B cell (primary cell): ENCODE measurements at regions not wholly inside any gene's neighbourhood (a gene's known extent, or its start where the extent isn't known, plus 50 kb on each side); places are given as distances from the start of the nearest gene placed in this dataset.

Source experiments
- ATAC-seq: fragments of 200-7000 bp; cut with Tn5 transposase; one replicate; pipeline ENCODE4 v1.10.0; 2021; ENCODE audit warnings: low read depth, mild to moderate bottlenecking, moderate number of reproducible peaks, moderate library complexity
- CTCF ChIA-PET: fragments of 350-600 bp; sonication (Branson Sonifier 250); formaldehyde crosslinking; loops from one replicate; lab custom pipeline; 2021; ENCODE audit warnings: antibody characterized with exemption, inconsistent platforms; lab: Charles Lee
- POLR2A ChIA-PET: fragments of 350-600 bp; sonication (Branson Sonifier 250); formaldehyde crosslinking; loops from one replicate; lab custom pipeline; 2021; ENCODE audit warnings: antibody characterized with exemption; lab: Charles Lee
- DNase-seq: peaks from one replicate; pipeline ENCODE4 v3.0.0; 2013
- H2AFZ ChIP-seq: 2 replicates; pipeline ENCODE4 v1.6.1; 2012; ENCODE audit warnings: mild to moderate bottlenecking, low read depth, low read length; ENCODE audit not compliant: insufficient read depth, poor library complexity, severe bottlenecking
- H3K27ac ChIP-seq, 2 donors: 1 replicate in 1 of 2; 2 replicates in 1 of 2; pipeline ENCODE4 v1.5.1; 2012 to 2013; ENCODE audit warnings: low read length in 2 of 2, mild to moderate bottlenecking in 2 of 2, moderate library complexity in 1 of 2
- H3K27me3 ChIP-seq, 4 experiments: fragments of 200-600 bp in 1 of 4; sonication (generic) in 1 of 4; replicated peaks in 1 of 4; 1 replicate in 2 of 4; 2 replicates in 2 of 4; pipeline versions ENCODE4 v1.6.1 to v1.7.0; 2013 to 2016; ENCODE audit warnings: low read length in 3 of 4, mild to moderate bottlenecking in 2 of 4, mixed read lengths in 1 of 4, moderate library complexity in 1 of 4; ENCODE audit not compliant: insufficient read depth in 4 of 4, control insufficient read depth in 3 of 4; ENCODE audit errors: control extremely low read depth in 1 of 4
- H3K36me3 ChIP-seq, 2 experiments: replicated peaks in 1 of 2; 1 replicate in 1 of 2; 2 replicates in 1 of 2; pipeline versions ENCODE4 v1.6.1 to v1.7.1; 2013; ENCODE audit warnings: low read length in 1 of 2; ENCODE audit not compliant: insufficient read depth in 2 of 2, control insufficient read depth in 1 of 2; ENCODE audit errors: control extremely low read depth in 1 of 2, extremely low read depth in 1 of 2
- H3K4me1 ChIP-seq, 2 donors: fragments of 200-600 bp in 1 of 2; sonication (generic) in 1 of 2; 1 replicate in 1 of 2; 2 replicates in 1 of 2; pipeline versions ENCODE4 v1.5.1 to v1.6.1; 2013 to 2017; ENCODE audit warnings: low read length in 2 of 2; ENCODE audit not compliant: control insufficient read depth in 2 of 2, insufficient read depth in 2 of 2
- H3K4me2 ChIP-seq: replicated peaks from 2 replicates; pipeline ENCODE3; 2012; ENCODE audit warnings: mild to moderate bottlenecking, low read depth, low read length; ENCODE audit not compliant: poor library complexity, severe bottlenecking
- H3K4me3 ChIP-seq, 5 experiments: fragments of 200-600 bp in 1 of 5; sonication (generic) in 1 of 5; 1 replicate in 3 of 5; 2 replicates in 2 of 5; pipeline versions ENCODE4 v1.5.1 to v1.7.0; 2011 to 2016; ENCODE audit warnings: low read length in 4 of 5, mild to moderate bottlenecking in 4 of 5, low read depth in 2 of 5, control low read depth in 1 of 5, moderate library complexity in 1 of 5; ENCODE audit not compliant: insufficient read depth in 1 of 5; ENCODE audit errors: control extremely low read depth in 1 of 5, extremely low read depth in 1 of 5
- H3K79me2 ChIP-seq: fragments of 200-600 bp; sonication (generic); one replicate; pipeline ENCODE4 v1.6.0; 2016; ENCODE audit warnings: low read length; ENCODE audit not compliant: control insufficient read depth, insufficient read depth
- H3K9ac ChIP-seq: fragments of 200-600 bp; sonication (generic); 2 replicates; pipeline ENCODE4 v1.6.1; 2017; ENCODE audit warnings: mild to moderate bottlenecking, low read length, moderate library complexity
- H3K9me3 ChIP-seq, 3 donors: one replicate each; pipeline versions ENCODE4 v1.6.1 to v1.7.1; 2013; ENCODE audit warnings: low read length in 2 of 3; ENCODE audit not compliant: control insufficient read depth in 2 of 3, insufficient read depth in 1 of 3; ENCODE audit errors: control extremely low read depth in 1 of 3
- H4K20me1 ChIP-seq: 2 replicates; pipeline ENCODE4 v1.6.0; 2012; ENCODE audit warnings: mild to moderate bottlenecking, low read length; ENCODE audit not compliant: insufficient read depth, control insufficient read depth, poor library complexity, severe bottlenecking
- H3K27ac Mint-ChIP-seq: one replicate; pipeline ENCODE4 v1.8.0; 2021; ENCODE audit warnings: mixed read lengths
- H3K27me3 Mint-ChIP-seq: one replicate; pipeline ENCODE4 v1.8.0; 2021; ENCODE audit warnings: mixed read lengths
- H3K4me1 Mint-ChIP-seq: one replicate; pipeline ENCODE4 v1.8.0; 2021; ENCODE audit warnings: mixed read lengths
- H3K4me3 Mint-ChIP-seq: one replicate; pipeline ENCODE4 v1.8.0; 2021; ENCODE audit warnings: mixed read lengths
- H3K9me3 Mint-ChIP-seq: one replicate; pipeline ENCODE4 v1.8.0; 2022; ENCODE audit warnings: mixed read lengths; ENCODE audit not compliant: insufficient read depth
- CTCF ChIP-seq: fragments of 200-600 bp; IDR thresholded peaks from one replicate; pipeline ENCODE4 v1.8.0; 2022; ENCODE audit warnings: antibody characterized with exemption, mild to moderate bottlenecking
- EZH2 ChIP-seq: IDR thresholded peaks from 2 replicates; pipeline ENCODE4 v1.6.1; 2012; ENCODE audit warnings: borderline replicate concordance, low read depth, mild to moderate bottlenecking, moderate library complexity, low read length; ENCODE audit not compliant: insufficient read depth, poor library complexity, severe bottlenecking
- WGBS: methylation state at CpG from one replicate; pipeline ENCODE4 v1.1.5; 2013; ENCODE audit warnings: missing lambda C conversion rate; ENCODE audit not compliant: insufficient coverage; 5-methylcytosine and 5-hydroxymethylcytosine counted together
- intact Hi-C: fragments of 100-400 bp; cut with micrococcal nuclease; formaldehyde crosslinking; loops from one replicate; pipeline ENCODE4 v1.10.0; 2022

GRCh38 chr20:21812379-21812778 lies 106.9 kb downstream of the PAX1 start:
- no peak for TF ChIP-seq EZH2
- no peak for TF ChIP-seq CTCF
- POLR2A ChIA-PET = no interaction called here

GRCh38 chr20:21809961-21810523 lies 104.6 kb downstream of the PAX1 start:
- Mint-ChIP-seq H3K4me1 (no peaks in the 10 kb centered on the region), H3K4me3 (no peak overlapping the region), H3K27me3 (no peaks in the 10 kb centered on the region), H3K27ac (no peak overlapping the region), H3K9me3 (no peaks in the 10 kb centered on the region)
- H3K27me3 ChIP-seq = no peaks in the 10 kb centered on the region
- intact Hi-C loops = no loop called here
- H3K27ac ChIP-seq = no peak overlapping the region
- ChIA-PET CTCF (interaction anchor here (0.7 kb wide), 1 partner anchor 44 kb away, joined by 3 read pairs; no protein-coding TSS in a partner anchor), POLR2A (no interaction called here)
- H4K20me1 ChIP-seq = no peaks in the 10 kb centered on the region
- no peak overlapping the region for H2AFZ ChIP-seq
- H3K9me3 ChIP-seq = peaks cover 0 to 24% (median 0%) of the 10 kb centered on the region in 3 donors
- H3K4me2 ChIP-seq = no peak overlapping the region
- no peak overlapping the region for H3K9ac ChIP-seq
- DNase-seq = no peak
- ATAC-seq = no peak
- H3K79me2 ChIP-seq = no peaks in the 10 kb centered on the region
- no peaks in the 10 kb centered on the region for H3K36me3 ChIP-seq
- WGBS = 91% methylated on average over 18 of the region's 18 CpGs
- H3K4me3 ChIP-seq = no peak overlapping the region
- TF ChIP-seq EZH2 = no peak
- no peak for TF ChIP-seq CTCF
- no peaks in the 10 kb centered on the region for H3K4me1 ChIP-seq

More at GRCh38 chr20:21812379-21812778, 106.9 kb downstream of the PAX1 start:
- H3K79me2 ChIP-seq = no peaks in the 10 kb centered on the region
- no peaks in the 10 kb centered on the region for H3K27me3 ChIP-seq
- no peak overlapping the region for H3K4me3 ChIP-seq
- peaks cover 0 to 24% (median 0%) of the 10 kb centered on the region in 3 donors for H3K9me3 ChIP-seq
- H3K4me1 ChIP-seq = no peaks in the 10 kb centered on the region
- intact Hi-C loops = no loop called here
- DNase-seq (no peak), ATAC-seq (no peak)
- H3K27ac Mint-ChIP-seq = no peak overlapping the region
- H3K9me3 Mint-ChIP-seq = no peaks in the 10 kb centered on the region
- H3K4me1 Mint-ChIP-seq = no peaks in the 10 kb centered on the region
- no peaks in the 10 kb centered on the region for H3K27me3 Mint-ChIP-seq
- WGBS = no CpG with 5 or more reads among the region's 1 CpG
- H3K4me2 ChIP-seq = no peak overlapping the region
- H3K4me3 Mint-ChIP-seq = no peak overlapping the region
- no peaks in the 10 kb centered on the region for H3K36me3 ChIP-seq
- CTCF ChIA-PET = interaction anchor here (1.0 to 1.4 kb wide), 3 partner anchors 9 to 39 kb away, joined by 3 read pairs; no protein-coding TSS in a partner anchor
- no peak overlapping the region for H3K27ac ChIP-seq
- H2AFZ ChIP-seq = no peak overlapping the region
- no peaks in the 10 kb centered on the region for H4K20me1 ChIP-seq
- H3K9ac ChIP-seq = no peak overlapping the region
